Stimulated activated CD4-positive, alpha-beta T cell treated with anti-CD3 and anti-CD28 coated beads, Interleukin-1b, Interleukin-23, amount 100 ng/mL, for 48 hours (primary cell): ENCODE measurements at regions not wholly inside any gene's neighbourhood (a gene's known extent, or its start where the extent isn't known, plus 50 kb on each side); places are given as distances from the start of the nearest gene placed in this dataset.
"Not testable (repeated sequence)": the region's sequence is repeated elsewhere in the genome, so short reads cannot be mapped to it uniquely, and the experiment has no call there.

Experiments
- DNase-seq: peaks from one replicate; pipeline ENCODE4 v3.0.0-alpha.2; 2020

- no peak for DNase-seq
Observed at GRCh38 chr1:185396126-185396525, 79.1 kb upstream of the IVNS1ABP start.

GRCh38 chr1:185393815-185394214 is 76.8 kb upstream of the IVNS1ABP start:
- DNase-seq, result no peak

GRCh38 chr1:185393205-185393604 is 76.2 kb upstream of the IVNS1ABP start:
- no peak for DNase-seq

GRCh38 chr1:185388815-185389214 is 71.8 kb upstream of the IVNS1ABP start:
- DNase-seq, result no peak

GRCh38 chr1:185388346-185388745 is 71.3 kb upstream of the IVNS1ABP start:
- no peak for DNase-seq

GRCh38 chr1:185385991-185386390 is 68.9 kb upstream of the IVNS1ABP start:
- DNase-seq, result no peak

GRCh38 chr1:185383805-185384204 is 66.8 kb upstream of the IVNS1ABP start:
- not testable (repeated sequence) for DNase-seq

GRCh38 chr1:185377831-185378230 is 60.8 kb upstream of the IVNS1ABP start:
- no peak for DNase-seq

- DNase-seq, result no peak
Observed at GRCh38 chr1:185376840-185377635, 60.0 kb upstream of the IVNS1ABP start.

- DNase-seq, result no peak
Observed at GRCh38 chr1:185376288-185376687, 59.2 kb upstream of the IVNS1ABP start.

GRCh38 chr1:185375583-185375982 is 58.5 kb upstream of the IVNS1ABP start:
- no peak for DNase-seq

- DNase-seq, result no peak
Observed at GRCh38 chr1:185373813-185374529, 56.9 kb upstream of the IVNS1ABP start.

GRCh38 chr1:185369786-185370185 is 52.7 kb upstream of the IVNS1ABP start:
- no peak for DNase-seq

GRCh38 chr1:185368913-185369491 is 52.0 kb upstream of the IVNS1ABP start:
- DNase-seq, result no peak

GRCh38 chr1:185368313-185368855 is 51.3 kb upstream of the IVNS1ABP start:
- no peak for DNase-seq

GRCh38 chr1:185367218-185367617 is 50.2 kb upstream of the IVNS1ABP start:
- DNase-seq, result no peak
